IMR-90 (cell line): ENCODE measurements at regions not wholly inside any gene's neighbourhood (a gene's known extent, or its start where the extent isn't known, plus 50 kb on each side); places are given as distances from the start of the nearest gene placed in this dataset.

Experiments
- ATAC-seq: fragments of 200-7000 bp; cut with Tn5 transposase; 2 replicates; pipeline ENCODE4 v1.9.1; 2020; ENCODE audit warnings: low read depth, mild to moderate bottlenecking, moderate library complexity
- BruUV-seq: library from RNA; stranded (reverse); fragments of 400-500 nt; replicated peaks from 2 replicates; lab custom pipeline; 2021; lab: Mats Ljungman, UMichigan
- CTCF ChIA-PET: fragments of 300-600 bp; formaldehyde crosslinking; extraction: SDS; loops from one replicate; lab custom pipeline; 2021; ENCODE audit warnings: antibody characterized with exemption; lab: Yijun Ruan, JAX
- POLR2A ChIA-PET: fragments of 300-600 bp; sonication (Branson Sonifier 250); formaldehyde crosslinking; loops from one replicate; lab custom pipeline; 2022; ENCODE audit warnings: antibody characterized with exemption; ENCODE audit not compliant: unreplicated experiment; lab: Charles Lee
- DNase-seq: peaks from one replicate; pipeline ENCODE4 v3.0.0; 2013
- H2AFZ ChIP-seq: replicated peaks from 2 replicates; pipeline ENCODE3; 2013; ENCODE audit warnings: low read length, mild to moderate bottlenecking; ENCODE audit not compliant: poor library complexity
- H2AK5ac ChIP-seq: 2 replicates; pipeline ENCODE4 v1.6.1; 2013; ENCODE audit warnings: low read depth, low read length, inconsistent platforms
- H2AK9ac ChIP-seq: replicated peaks from 2 replicates; pipeline ENCODE3; 2013; ENCODE audit warnings: mild to moderate bottlenecking, low read depth, low read length, moderate library complexity; ENCODE audit not compliant: poor library complexity
- H2BK120ac ChIP-seq: 2 replicates; pipeline ENCODE4 v1.6.1; 2013; ENCODE audit warnings: low read depth, low read length, inconsistent platforms
- H2BK15ac ChIP-seq: 3 replicates; pipeline ENCODE4 v1.6.1; 2013; ENCODE audit warnings: low read depth, low read length, inconsistent platforms
- H2BK20ac ChIP-seq: 2 replicates; pipeline ENCODE4 v1.6.1; 2013; ENCODE audit warnings: low read depth, mild to moderate bottlenecking, inconsistent platforms, low read length, moderate library complexity
- H2BK5ac ChIP-seq: 2 replicates; pipeline ENCODE4 v1.6.1; 2013; ENCODE audit warnings: mild to moderate bottlenecking, low read depth, low read length, inconsistent platforms; ENCODE audit not compliant: poor library complexity, severe bottlenecking
- H3K14ac ChIP-seq: replicated peaks from 2 replicates; pipeline ENCODE4 v1.6.1; 2013; ENCODE audit warnings: low read depth, low read length, inconsistent platforms
- H3K18ac ChIP-seq: 2 replicates; pipeline ENCODE4 v1.6.1; 2013; ENCODE audit warnings: low read depth, low read length, control low read depth
- H3K23ac ChIP-seq: 2 replicates; pipeline ENCODE4 v1.6.1; 2013; ENCODE audit warnings: low read depth, low read length, inconsistent platforms
- H3K27ac ChIP-seq: 2 replicates; pipeline ENCODE4 v1.5.1; 2013; ENCODE audit warnings: mild to moderate bottlenecking, control low read depth, low read length; ENCODE audit not compliant: insufficient read depth
- H3K27me3 ChIP-seq: 2 replicates; pipeline ENCODE4 v1.6.1; 2013; ENCODE audit warnings: low read length; ENCODE audit not compliant: control insufficient read depth, insufficient read depth
- H3K36me3 ChIP-seq: 2 replicates; pipeline ENCODE4 v1.6.1; 2013; ENCODE audit warnings: low read length, mixed read lengths; ENCODE audit not compliant: control insufficient read depth, insufficient read depth
- H3K4ac ChIP-seq: 2 replicates; pipeline ENCODE4 v1.6.1; 2013; ENCODE audit warnings: low read depth, low read length, inconsistent platforms
- H3K4me1 ChIP-seq: 2 replicates; pipeline ENCODE4 v1.6.1; 2013; ENCODE audit warnings: low read length, mixed read lengths; ENCODE audit not compliant: control insufficient read depth, insufficient read depth
- H3K4me2 ChIP-seq: 2 replicates; pipeline ENCODE4 v1.6.1; 2013; ENCODE audit warnings: low read depth, mild to moderate bottlenecking, control low read depth, low read length, moderate library complexity
- H3K4me3 ChIP-seq: 2 replicates; pipeline ENCODE4 v1.5.1; 2013; ENCODE audit warnings: low read depth, mild to moderate bottlenecking, control low read depth, low read length, moderate library complexity; ENCODE audit not compliant: insufficient read depth
- H3K56ac ChIP-seq: 2 replicates; pipeline ENCODE4 v1.6.1; 2013; ENCODE audit warnings: low read length, inconsistent platforms; ENCODE audit not compliant: insufficient read depth; ENCODE audit errors: extremely low read depth
- H3K79me1 ChIP-seq, 2 experiments: 2 replicates each; pipeline ENCODE4 v1.6.1; 2013; ENCODE audit warnings: low read length in 2 of 2, inconsistent platforms in 1 of 2, low read depth in 1 of 2
- H3K9ac ChIP-seq: 2 replicates; pipeline ENCODE4 v1.6.1; 2013; ENCODE audit warnings: low read depth, low read length, control low read depth
- H3K9me1 ChIP-seq: 2 replicates; pipeline ENCODE4 v1.6.1; 2013; ENCODE audit warnings: low read length, inconsistent platforms; ENCODE audit not compliant: insufficient read depth
- H3K9me3 ChIP-seq: 2 replicates; pipeline ENCODE4 v1.6.1; 2013; ENCODE audit warnings: low read length; ENCODE audit not compliant: control insufficient read depth, insufficient read depth
- H4K20me1 ChIP-seq: 2 replicates; pipeline ENCODE4 v1.6.1; 2013; ENCODE audit warnings: low read length, inconsistent platforms; ENCODE audit not compliant: insufficient read depth
- H4K5ac ChIP-seq: 2 replicates; pipeline ENCODE4 v1.6.1; 2013; ENCODE audit warnings: mild to moderate bottlenecking, low read depth, low read length, control low read depth
- H4K8ac ChIP-seq, 2 experiments: 2 replicates each; pipeline ENCODE4 v1.6.1; 2013; ENCODE audit warnings: low read depth in 2 of 2, low read length in 2 of 2, control low read depth in 1 of 2, inconsistent platforms in 1 of 2
- H4K91ac ChIP-seq: 2 replicates; pipeline ENCODE4 v1.6.1; 2013; ENCODE audit warnings: low read depth, low read length, inconsistent platforms; ENCODE audit not compliant: insufficient read depth
- BHLHE40 ChIP-seq: fragments of 150-350 bp; IDR thresholded peaks from 2 replicates; pipeline ENCODE4 v1.6.1; 2016; ENCODE audit warnings: mild to moderate bottlenecking, low read depth, low read length
- CEBPB ChIP-seq: IDR thresholded peaks from 2 replicates; pipeline ENCODE4 v1.6.1; 2012; ENCODE audit warnings: low read depth, low read length, improper control_type of control experiment
- CHD1 ChIP-seq: IDR thresholded peaks from 2 replicates; pipeline ENCODE4 v1.6.1; 2012; ENCODE audit warnings: low read depth, low read length, improper control_type of control experiment
- FOS ChIP-seq: fragments of 150-350 bp; IDR thresholded peaks from 2 replicates; pipeline ENCODE4 v1.6.1; 2016; ENCODE audit warnings: low read depth, low read length
- MAFK ChIP-seq: IDR thresholded peaks from 2 replicates; pipeline ENCODE4 v1.6.1; 2012; ENCODE audit warnings: low read depth, low read length, improper control_type of control experiment
- MAZ ChIP-seq: IDR thresholded peaks from 2 replicates; pipeline ENCODE4 v1.6.1; 2012; ENCODE audit warnings: low read depth, mild to moderate bottlenecking, low read length, improper control_type of control experiment, moderate library complexity, borderline replicate concordance
- MXI1 ChIP-seq: IDR thresholded peaks from 2 replicates; pipeline ENCODE4 v1.6.1; 2012; ENCODE audit warnings: low read depth, mild to moderate bottlenecking, low read length, moderate library complexity, borderline replicate concordance
- NFE2L2 ChIP-seq: fragments of 150-350 bp; IDR thresholded peaks from 2 replicates; pipeline ENCODE4 v1.6.1; 2016; ENCODE audit warnings: low read depth, mild to moderate bottlenecking, low read length
- POLR2A ChIP-seq: IDR thresholded peaks from 2 replicates; pipeline ENCODE4 v1.6.1; 2012; ENCODE audit warnings: mild to moderate bottlenecking, low read depth, low read length
- RCOR1 ChIP-seq: IDR thresholded peaks from 2 replicates; pipeline ENCODE4 v1.6.1; 2012; ENCODE audit warnings: mild to moderate bottlenecking, low read length, improper control_type of control experiment; ENCODE audit not compliant: insufficient replicate concordance
- RFX5 ChIP-seq: IDR thresholded peaks from 2 replicates; pipeline ENCODE4 v1.8.0; 2012; ENCODE audit warnings: low read depth, mild to moderate bottlenecking, low read length, moderate library complexity
- SMC3 ChIP-seq: fragments of 150-350 bp; IDR thresholded peaks from 2 replicates; pipeline ENCODE4 v1.6.1; 2016; ENCODE audit warnings: low read depth, mild to moderate bottlenecking, antibody characterized with exemption, low read length, moderate library complexity
- WGBS, 2 experiments: methylation state at CpG; one replicate each; pipeline versions ENCODE4 v1.1.5 to v1.1.7; 2013; ENCODE audit warnings: missing lambda C conversion rate in 2 of 2; ENCODE audit not compliant: insufficient read length in 1 of 2; ENCODE audit errors: extremely low coverage in 2 of 2; 5-methylcytosine and 5-hydroxymethylcytosine counted together
- dilution Hi-C: fragments of 300-500 bp; cut with HindIII; formaldehyde crosslinking; loops from one replicate; pipeline ENCODE4 v1.14.3; 2018; ENCODE audit warnings: low sequenced_read_pairs; ENCODE audit not compliant: unreplicated experiment
- in situ Hi-C: fragments of 300-500 bp; cut with MboI; formaldehyde crosslinking; loops from 3 replicates; pipeline ENCODE4 v1.14.3; 2019; ENCODE audit warnings: low sequenced_read_pairs, inconsistent platforms, mixed read lengths
- intact Hi-C: fragments of 100-400 bp; cut with micrococcal nuclease; formaldehyde crosslinking; loops from 2 replicates; pipeline ENCODE4 v1.10.0; 2022
- TF ChIP-seq, protein P1 (sequence below): fragments of 150-350 bp; IDR thresholded peaks from 2 replicates; pipeline ENCODE4 v1.6.1; 2016; ENCODE audit warnings: low read depth, mild to moderate bottlenecking, low read length, moderate library complexity, borderline replicate concordance
- TF ChIP-seq, protein P2 (sequence below): conservative IDR thresholded peaks from 2 replicates; pipeline ENCODE4 v1.5.1; 2012; ENCODE audit warnings: mild to moderate bottlenecking, low read depth, low read length, improper control_type of control experiment

DNA sequence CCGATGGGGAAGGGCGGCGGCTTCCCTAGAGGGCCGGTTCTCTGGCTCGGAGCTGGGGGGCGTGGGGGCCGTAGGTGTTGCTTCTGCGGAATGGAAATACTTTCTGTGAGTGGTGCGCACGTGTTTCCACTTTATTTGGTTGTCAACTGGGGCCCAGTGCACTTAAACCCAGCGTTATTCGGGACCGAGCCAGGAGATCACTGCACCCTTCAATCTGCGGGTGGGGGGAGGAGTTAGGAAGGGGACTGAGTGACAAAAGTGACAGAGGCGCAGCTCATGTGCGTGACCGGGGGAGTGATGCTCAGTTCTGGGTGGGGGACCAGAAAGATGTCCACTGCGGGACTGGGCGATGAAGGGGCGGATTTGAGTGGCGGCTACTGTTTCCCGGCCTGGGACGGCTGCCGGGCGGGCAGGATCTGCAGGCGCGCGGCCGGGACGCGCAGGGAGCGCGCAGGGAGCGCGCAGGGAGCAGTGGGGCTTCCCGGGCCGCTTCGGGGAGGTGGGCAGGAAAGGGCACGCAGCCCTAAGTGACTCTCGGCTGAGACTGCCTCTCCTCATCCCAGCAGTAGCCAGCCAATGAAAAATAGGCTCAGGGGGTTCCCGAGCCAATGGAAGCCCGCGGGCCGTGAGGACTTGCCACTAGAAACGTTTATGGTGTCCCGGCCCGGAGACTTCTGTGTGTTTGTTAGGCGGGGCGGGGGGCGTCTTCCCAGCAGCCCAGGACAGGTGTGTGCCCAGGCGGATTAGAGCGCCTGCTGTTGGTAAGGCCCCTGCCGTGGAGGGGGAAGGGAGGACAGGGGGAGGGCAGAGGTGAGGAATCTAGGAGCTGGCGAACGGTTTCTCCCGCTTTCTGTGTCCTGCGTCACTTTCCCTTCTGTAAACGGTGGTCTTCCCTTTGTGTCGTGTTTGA, 54.3 kb upstream of the KDM7A start:
- Histone ChIP-seq H2AK5ac (no peak overlapping the region), H3K9ac (peak overlapping the region; percentile 70), H3K36me3 (no peaks in the 10 kb centered on the region), H3K27me3 (peaks cover 44% of the 10 kb centered on the region), H3K4ac (peak overlapping the region; percentile 50; the same call in 1 of the 2 replicates), H4K20me1 (no peaks in the 10 kb centered on the region), H3K79me1 (no peaks in the 10 kb centered on the region), H3K9me1 (no peaks in the 10 kb centered on the region), H4K5ac (peak overlapping the region; percentile 26; the same call in 1 of the 2 replicates), H3K4me3 (peak overlapping the region; percentile 63), H4K8ac (peak overlapping the region; percentile 41 to 89), H3K9me3 (no peaks in the 10 kb centered on the region), H2BK5ac (no peak overlapping the region), H4K91ac (peak overlapping the region; percentile 59; the same call in 1 of the 2 replicates), H2BK20ac (no peak overlapping the region), H3K4me1 (peaks cover 4% of the 10 kb centered on the region; the same call in 1 of the 2 replicates), H2BK15ac (no peak overlapping the region), H3K27ac (no peak overlapping the region; the same call in 1 of the 2 replicates), H2BK120ac (no peak overlapping the region), H3K14ac (peak overlapping the region; percentile 85), H3K18ac (peak overlapping the region; percentile 21; the same call in 1 of the 2 replicates), H3K56ac (no peak overlapping the region), H2AFZ (peak overlapping the region; percentile 89), H3K4me2 (peak overlapping the region; percentile 97), H2AK9ac (peak overlapping the region; percentile 78), H3K23ac (peak overlapping the region; percentile 85; the same call in 1 of the 2 replicates)
- no TSS peak for BruUV-seq
- in situ Hi-C loops, result no loop called here
- WGBS, 2 experiments, result 1% methylated on average over 21 of the region's 59 CpGs; no CpG with 5 or more reads in 1 of the 2 experiments
- POLR2A ChIA-PET, result no interaction called here
- CTCF ChIA-PET, result no interaction called here
- peak; percentile 90 for ATAC-seq
- no peak for TF ChIP-seq MAFK
- no peak for TF ChIP-seq SMC3
- TF ChIP-seq POLR2A, result no peak
- TF ChIP-seq CHD1, result no peak
- TF ChIP-seq, protein P1, sequence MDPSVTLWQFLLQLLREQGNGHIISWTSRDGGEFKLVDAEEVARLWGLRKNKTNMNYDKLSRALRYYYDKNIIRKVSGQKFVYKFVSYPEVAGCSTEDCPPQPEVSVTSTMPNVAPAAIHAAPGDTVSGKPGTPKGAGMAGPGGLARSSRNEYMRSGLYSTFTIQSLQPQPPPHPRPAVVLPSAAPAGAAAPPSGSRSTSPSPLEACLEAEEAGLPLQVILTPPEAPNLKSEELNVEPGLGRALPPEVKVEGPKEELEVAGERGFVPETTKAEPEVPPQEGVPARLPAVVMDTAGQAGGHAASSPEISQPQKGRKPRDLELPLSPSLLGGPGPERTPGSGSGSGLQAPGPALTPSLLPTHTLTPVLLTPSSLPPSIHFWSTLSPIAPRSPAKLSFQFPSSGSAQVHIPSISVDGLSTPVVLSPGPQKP, result no peak
- no peak for TF ChIP-seq FOS
- no peak for TF ChIP-seq MXI1
- no peak for TF ChIP-seq CEBPB
- TF ChIP-seq NFE2L2, result no peak
- TF ChIP-seq RCOR1, result no peak
- TF ChIP-seq MAZ, result no peak
- no peak; the same call in 1 of the 2 replicates for TF ChIP-seq BHLHE40
- TF ChIP-seq RFX5, result no peak
- TF ChIP-seq, protein P2, sequence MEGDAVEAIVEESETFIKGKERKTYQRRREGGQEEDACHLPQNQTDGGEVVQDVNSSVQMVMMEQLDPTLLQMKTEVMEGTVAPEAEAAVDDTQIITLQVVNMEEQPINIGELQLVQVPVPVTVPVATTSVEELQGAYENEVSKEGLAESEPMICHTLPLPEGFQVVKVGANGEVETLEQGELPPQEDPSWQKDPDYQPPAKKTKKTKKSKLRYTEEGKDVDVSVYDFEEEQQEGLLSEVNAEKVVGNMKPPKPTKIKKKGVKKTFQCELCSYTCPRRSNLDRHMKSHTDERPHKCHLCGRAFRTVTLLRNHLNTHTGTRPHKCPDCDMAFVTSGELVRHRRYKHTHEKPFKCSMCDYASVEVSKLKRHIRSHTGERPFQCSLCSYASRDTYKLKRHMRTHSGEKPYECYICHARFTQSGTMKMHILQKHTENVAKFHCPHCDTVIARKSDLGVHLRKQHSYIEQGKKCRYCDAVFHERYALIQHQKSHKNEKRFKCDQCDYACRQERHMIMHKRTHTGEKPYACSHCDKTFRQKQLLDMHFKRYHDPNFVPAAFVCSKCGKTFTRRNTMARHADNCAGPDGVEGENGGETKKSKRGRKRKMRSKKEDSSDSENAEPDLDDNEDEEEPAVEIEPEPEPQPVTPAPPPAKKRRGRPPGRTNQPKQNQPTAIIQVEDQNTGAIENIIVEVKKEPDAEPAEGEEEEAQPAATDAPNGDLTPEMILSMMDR, result no peak
- intact Hi-C loops, result no loop called here
- dilution Hi-C loops, result no loop called here
- DNase-seq, result peak; percentile 39
